ENCODE measurements at regions not wholly inside any gene's neighbourhood (a gene's known extent, or its start where the extent isn't known, plus 50 kb on each side); places are given as distances from the start of the nearest gene placed in this dataset.
"Not testable (repeated sequence)": the region's sequence is repeated elsewhere in the genome, so short reads cannot be mapped to it uniquely, and the experiment has no call there.

- TF ChIP-seq POLR2A, CTCF, EP300 (IDR thresholded peaks at IDR 0.05): not testable (repeated sequence)
These were observed 143.7 kb upstream of the IVNS1ABP start for GRCh38 chr1:185460723-185461122.
